K562 (cell line): ENCODE measurements at regions not wholly inside any gene's neighbourhood (a gene's known extent, or its start where the extent isn't known, plus 50 kb on each side); places are given as distances from the start of the nearest gene placed in this dataset.
"Not testable (repeated sequence)": the region's sequence is repeated elsewhere in the genome, so short reads cannot be mapped to it uniquely, and the experiment has no call there.

ENCODE experiments used
- ATAC-seq: fragments of 200-7000 bp; cut with Tn5 transposase; 3 replicates; pipeline ENCODE4 v1.9.1; 2020; ENCODE audit warnings: moderate library complexity
- BruUV-seq: library from RNA; stranded (reverse); fragments of 400-500 nt; replicated peaks from 2 replicates; lab custom pipeline; 2021; lab: Mats Ljungman, UMichigan
- CTCF ChIA-PET: fragments of 300-600 bp; formaldehyde crosslinking; extraction: SDS; loops from one replicate; lab custom pipeline; 2021; ENCODE audit warnings: low intra/inter-chr PET ratio; lab: Yijun Ruan, JAX
- POLR2A ChIA-PET: fragments of 300-600, 350-650 bp; sonication (Branson Sonifier 250); formaldehyde crosslinking; extraction: SDS; loops from one replicate; lab custom pipeline; 2021; ENCODE audit warnings: antibody characterized with exemption, inconsistent platforms; lab: Yijun Ruan, JAX
- DNase-seq, 4 experiments: peaks; one replicate each; pipeline versions ENCODE4 v3.0.0 to v3.0.0-alpha.2; 2011 to 2018; ENCODE audit warnings: low spot score in 3 of 4, mixed read lengths in 3 of 4; ENCODE audit errors: extremely low read depth in 1 of 4
- FAIRE-seq: peaks from 2 replicates; lab custom pipeline; 2011; peaks lifted over from hg19 to GRCh38; lab: Jason Lieb, UNC
- H2AFZ ChIP-seq: 2 replicates; pipeline ENCODE4 v1.6.0; 2011; ENCODE audit warnings: low read depth, low read length, control low read depth, inconsistent platforms
- H3K27ac ChIP-seq: fragments of 200-600 bp; 3 replicates; pipeline ENCODE4 v1.8.0; 2011; ENCODE audit warnings: low read depth, mild to moderate bottlenecking, control low read depth, inconsistent platforms, low read length, moderate library complexity, mixed read lengths; ENCODE audit errors: extremely low read depth
- H3K27me3 ChIP-seq, 2 experiments: fragments of 300-600 bp in 1 of 2; 2 replicates in 1 of 2; 3 replicates in 1 of 2; pipeline versions ENCODE4 v1.6.0 to v1.8.0; 2011; ENCODE audit warnings: inconsistent platforms in 2 of 2, low read length in 2 of 2, mild to moderate bottlenecking in 1 of 2, mixed read lengths in 1 of 2, moderate library complexity in 1 of 2; ENCODE audit not compliant: control insufficient read depth in 2 of 2, insufficient read depth in 2 of 2
- H3K36me3 ChIP-seq: fragments of 300-600 bp; 3 replicates; pipeline ENCODE4 v1.8.0; 2011; ENCODE audit warnings: mild to moderate bottlenecking, low read length, inconsistent platforms; ENCODE audit not compliant: control insufficient read depth, insufficient read depth
- H3K4me1 ChIP-seq, 2 experiments: fragments of 200-600 bp in 1 of 2; replicated peaks in 1 of 2; 2 replicates in 1 of 2; 3 replicates in 1 of 2; pipeline versions ENCODE4 v1.5.1 to v1.8.0; 2011; ENCODE audit warnings: inconsistent platforms in 2 of 2, low read length in 2 of 2, mild to moderate bottlenecking in 1 of 2, mixed read lengths in 1 of 2, moderate library complexity in 1 of 2; ENCODE audit not compliant: control insufficient read depth in 2 of 2, insufficient read depth in 2 of 2
- H3K4me2 ChIP-seq: 2 replicates; pipeline ENCODE4 v1.6.1; 2011; ENCODE audit warnings: low read length, control low read depth, inconsistent platforms, mixed read lengths; ENCODE audit not compliant: insufficient read depth
- H3K4me3 ChIP-seq: fragments of 200-600 bp; sonication (generic), shearing (Covaris generic); 2 replicates; pipeline ENCODE4 v1.5.1; 2016; ENCODE audit warnings: control low read depth, inconsistent platforms
- H3K79me2 ChIP-seq: fragments of 200-600 bp; 3 replicates; pipeline ENCODE4 v1.8.0; 2011; ENCODE audit warnings: low read length, inconsistent platforms; ENCODE audit not compliant: control insufficient read depth, insufficient read depth
- H3K9ac ChIP-seq, 2 experiments: 2 replicates each; pipeline versions ENCODE4 v1.6.0 to v1.6.1; 2011; ENCODE audit warnings: low read depth in 2 of 2, low read length in 2 of 2, control low read depth in 1 of 2, inconsistent platforms in 1 of 2, mild to moderate bottlenecking in 1 of 2, mixed read lengths in 1 of 2; ENCODE audit not compliant: insufficient read depth in 1 of 2
- H3K9me1 ChIP-seq: one replicate; pipeline ENCODE4 v1.6.0; 2011; ENCODE audit warnings: inconsistent platforms, mild to moderate bottlenecking, low read length, moderate library complexity; ENCODE audit not compliant: control insufficient read depth, insufficient read depth
- H3K9me3 ChIP-seq: replicated peaks from 2 replicates; pipeline ENCODE4 v1.5.1; 2011; ENCODE audit warnings: low read depth, low read length, inconsistent platforms; ENCODE audit not compliant: control insufficient read depth, insufficient read depth
- H4K20me1 ChIP-seq: replicated peaks from 2 replicates; pipeline ENCODE4 v1.6.1; 2011; ENCODE audit warnings: low read length, inconsistent platforms, mixed read lengths; ENCODE audit not compliant: control insufficient read depth, insufficient read depth
- ADNP ChIP-seq: fragments of 200-800 bp; sonication (Bioruptor generic); IDR thresholded peaks from 2 replicates; pipeline ENCODE4 v1.6.1; 2016; ENCODE audit warnings: missing genetic modification characterization, missing compliant biosample characterization
- CBX8 ChIP-seq: fragments of 200-600 bp; sonication (generic); IDR thresholded peaks from 2 replicates; pipeline ENCODE4 v1.6.1; 2012; ENCODE audit warnings: borderline replicate concordance, mixed run types, low read depth, mild to moderate bottlenecking, moderate library complexity, mixed read lengths, low read length, control low read depth, inconsistent platforms; ENCODE audit not compliant: poor library complexity, severe bottlenecking; ENCODE audit errors: extremely low read depth
- NBN ChIP-seq: fragments of 450-650 bp; IDR thresholded peaks from 2 replicates; pipeline ENCODE4 v1.6.1; 2016; ENCODE audit warnings: low read depth, mild to moderate bottlenecking
- ZNF143 ChIP-seq: sonication (generic); formaldehyde crosslinking; IDR thresholded peaks from 2 replicates; pipeline ENCODE4 v1.9.0; 2022; ENCODE audit warnings: mild to moderate bottlenecking, missing genetic modification reagents
- ZNF224 ChIP-seq: sonication (generic); formaldehyde crosslinking; IDR thresholded peaks from 2 replicates; pipeline ENCODE4 v1.8.0; 2022; ENCODE audit warnings: mild to moderate bottlenecking, missing genetic modification reagents
- WGBS: fragments of 100-300 bp; shearing (Covaris generic); methylation state at CpG from one replicate; pipeline ENCODE4 v1.1.6; 2016; ENCODE audit warnings: low coverage, mixed read lengths; ENCODE audit not compliant: insufficient coverage; ENCODE audit errors: missing lambda C conversion rate; 5-methylcytosine and 5-hydroxymethylcytosine counted together
- in situ Hi-C: fragments of 300-500 bp; cut with MboI; formaldehyde crosslinking; loops from 4 replicates; pipeline ENCODE4 v1.15.0; 2018; ENCODE audit warnings: inconsistent platforms, mixed read lengths
- intact Hi-C: fragments of 100-400 bp; cut with micrococcal nuclease; formaldehyde crosslinking; loops from 2 replicates; pipeline ENCODE4 v1.14.2; 2022
- TF ChIP-seq, protein P1 (sequence below): fragments of 450-650 bp; formaldehyde crosslinking; IDR thresholded peaks from 2 replicates; pipeline ENCODE4 v1.4.0; 2020; ENCODE audit warnings: mild to moderate bottlenecking, moderate library complexity
- TF ChIP-seq, protein P2 (sequence below): fragments of 250-450 bp; sonication (Bioruptor Pico); IDR thresholded peaks from 2 replicates; pipeline ENCODE4 v1.8.0; 2022; ENCODE audit warnings: moderate library complexity, mild to moderate bottlenecking, inconsistent platforms

DNA sequence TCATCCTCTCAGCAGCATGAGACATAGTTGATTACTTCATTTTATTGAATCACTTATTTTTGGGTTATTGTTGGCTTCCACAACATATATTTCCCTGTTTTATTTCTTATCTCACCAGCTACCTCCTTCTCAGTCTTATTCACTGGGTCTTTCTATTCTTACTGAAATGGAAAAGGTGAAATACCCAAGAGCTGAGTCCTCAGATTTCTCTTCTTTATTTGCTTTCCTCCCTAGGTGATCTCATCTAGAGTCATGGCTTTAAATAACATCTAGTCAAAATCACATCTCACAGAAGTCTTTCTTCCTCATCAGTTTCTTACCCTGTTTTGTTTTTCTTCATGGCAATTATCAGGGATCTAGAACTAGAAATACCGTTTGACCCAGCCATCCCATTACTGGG lies 105.0 kb upstream of the RBBP8 start (continued):
- TF ChIP-seq, protein P1, sequence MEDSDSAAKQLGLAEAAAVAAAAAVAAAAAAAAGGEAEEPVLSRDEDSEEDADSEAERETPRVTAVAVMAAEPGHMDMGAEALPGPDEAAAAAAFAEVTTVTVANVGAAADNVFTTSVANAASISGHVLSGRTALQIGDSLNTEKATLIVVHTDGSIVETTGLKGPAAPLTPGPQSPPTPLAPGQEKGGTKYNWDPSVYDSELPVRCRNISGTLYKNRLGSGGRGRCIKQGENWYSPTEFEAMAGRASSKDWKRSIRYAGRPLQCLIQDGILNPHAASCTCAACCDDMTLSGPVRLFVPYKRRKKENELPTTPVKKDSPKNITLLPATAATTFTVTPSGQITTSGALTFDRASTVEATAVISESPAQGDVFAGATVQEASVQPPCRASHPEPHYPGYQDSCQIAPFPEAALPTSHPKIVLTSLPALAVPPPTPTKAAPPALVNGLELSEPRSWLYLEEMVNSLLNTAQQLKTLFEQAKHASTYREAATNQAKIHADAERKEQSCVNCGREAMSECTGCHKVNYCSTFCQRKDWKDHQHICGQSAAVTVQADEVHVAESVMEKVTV (CRISPR knock-in tag) = no peak
- TF ChIP-seq NBN (no peak), ADNP (tag) (no peak), ZNF143 (CRISPR knock-in tag) (no peak), CBX8 (no peak), ZNF224 (CRISPR knock-in tag) (no peak)
- TF ChIP-seq, protein P2, sequence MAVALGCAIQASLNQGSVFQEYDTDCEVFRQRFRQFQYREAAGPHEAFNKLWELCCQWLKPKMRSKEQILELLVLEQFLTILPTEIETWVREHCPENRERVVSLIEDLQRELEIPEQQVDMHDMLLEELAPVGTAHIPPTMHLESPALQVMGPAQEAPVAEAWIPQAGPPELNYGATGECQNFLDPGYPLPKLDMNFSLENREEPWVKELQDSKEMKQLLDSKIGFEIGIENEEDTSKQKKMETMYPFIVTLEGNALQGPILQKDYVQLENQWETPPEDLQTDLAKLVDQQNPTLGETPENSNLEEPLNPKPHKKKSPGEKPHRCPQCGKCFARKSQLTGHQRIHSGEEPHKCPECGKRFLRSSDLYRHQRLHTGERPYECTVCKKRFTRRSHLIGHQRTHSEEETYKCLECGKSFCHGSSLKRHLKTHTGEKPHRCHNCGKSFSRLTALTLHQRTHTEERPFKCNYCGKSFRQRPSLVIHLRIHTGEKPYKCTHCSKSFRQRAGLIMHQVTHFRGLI (CRISPR knock-in tag) = no peak
- TF ChIP-seq, all 486 proteins: peak for 0

DNA sequence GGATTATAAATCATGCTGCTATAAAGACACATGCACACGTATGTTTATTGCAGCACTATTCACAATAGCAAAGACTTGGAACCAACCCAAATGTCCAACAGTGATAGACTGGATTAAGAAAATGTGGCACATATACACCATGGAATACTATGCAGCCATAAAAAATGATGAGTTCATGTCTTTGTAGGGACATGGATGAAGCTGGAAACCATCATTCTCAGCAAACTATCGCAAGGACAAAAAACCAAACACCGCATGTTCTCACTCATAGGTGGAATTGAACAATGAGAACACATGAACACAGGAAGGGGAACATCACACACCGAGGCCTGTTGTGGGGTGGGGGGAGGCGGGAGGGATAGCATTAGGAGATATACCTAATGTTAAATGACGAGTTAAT lies 104.5 kb upstream of the RBBP8 start:
- intact Hi-C loops, H3K4me3 ChIP-seq, BruUV-seq, H3K9me3 ChIP-seq, H3K4me1 ChIP-seq, H4K20me1 ChIP-seq, DNase-seq, ATAC-seq, H3K4me2 ChIP-seq, in situ Hi-C loops, H3K27ac ChIP-seq, H3K9me1 ChIP-seq, H3K9ac ChIP-seq, POLR2A ChIA-PET, H3K79me2 ChIP-seq, FAIRE-seq, H2AFZ ChIP-seq, H3K36me3 ChIP-seq, H3K27me3 ChIP-seq, CTCF ChIA-PET: not testable (repeated sequence)
- WGBS = 10% methylated on average over 2 of the region's 6 CpGs
